ENCODE measurements at regions not wholly inside any gene's neighbourhood (a gene's known extent, or its start where the extent isn't known, plus 50 kb on each side); places are given as distances from the start of the nearest gene placed in this dataset.

DNA sequence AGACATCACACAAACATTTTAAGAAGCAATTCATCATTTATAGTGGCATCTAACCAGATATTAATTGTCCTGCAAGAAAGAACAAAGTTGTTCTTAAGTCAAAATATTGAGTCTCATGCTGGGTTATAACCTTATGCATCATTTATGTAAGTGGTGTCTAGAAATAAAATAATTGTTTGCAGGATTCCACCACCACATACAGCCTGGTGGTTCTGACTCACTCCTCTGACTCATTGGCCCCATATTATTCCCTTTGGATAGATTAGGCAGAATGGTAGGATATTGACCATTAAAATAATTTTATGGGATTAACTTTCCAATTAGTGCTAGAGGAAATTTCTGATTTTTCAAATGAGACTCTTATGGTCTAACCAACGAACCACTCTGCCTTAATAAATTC, 384.5 kb downstream of the GRXCR1 start:
- TF ChIP-seq CTCF (IDR thresholded peaks at IDR 0.05; ENCODE audit: insufficient read depth, low read depth, low read length) (no peak), EZH2 (IDR thresholded peaks at IDR 0.05; ENCODE audit: insufficient read depth, low read length) (no peak)
